HEK293T (cell line): ENCODE measurements at regions not wholly inside any gene's neighbourhood (a gene's known extent, or its start where the extent isn't known, plus 50 kb on each side); places are given as distances from the start of the nearest gene placed in this dataset.

Experiments used
- ELF4 ChIP-seq: fragments of 450-650 bp; IDR thresholded peaks from 2 replicates; pipeline ENCODE4 v1.6.1; 2017; ENCODE audit warnings: antibody characterized with exemption
- FOXK2 ChIP-seq: fragments of 450-650 bp; IDR thresholded peaks from 2 replicates; pipeline ENCODE4 v1.6.1; 2016; ENCODE audit warnings: mild to moderate bottlenecking

- TF ChIP-seq FOXK2: no peak
- TF ChIP-seq ELF4: no peak
Observed at GRCh38 chr2:53227535-53227934, 540.1 kb upstream of the CHAC2 start.
